ENCODE measurements at regions not wholly inside any gene's neighbourhood (a gene's known extent, or its start where the extent isn't known, plus 50 kb on each side); places are given as distances from the start of the nearest gene placed in this dataset.

GRCh38 chr5:141767671-141768070, 85.6 kb upstream of the ARAP3 start:
- H4K91ac ChIP-seq (replicated peaks; ENCODE audit: insufficient read length, low read length): no peak overlapping the region
- H2BK12ac ChIP-seq (ENCODE audit: low read depth, low read length): no peak overlapping the region
- no peak overlapping the region for H3K18ac ChIP-seq (ENCODE audit: extremely low read depth, low read length)
- H2AFZ ChIP-seq (ENCODE audit: low read length): no peak overlapping the region
- H4K20me1 ChIP-seq (replicated peaks in 1 of 2; ENCODE audit: control insufficient read depth in 1 of 2, insufficient read depth in 2 of 2, low read length in 2 of 2): no peaks in the 10 kb centered on the region
- no peak overlapping the region for H4K8ac ChIP-seq (ENCODE audit: extremely low read depth, insufficient read depth, low read length)
- WGBS, 2 experiments (ENCODE audit: extremely low coverage in 1 of 2, insufficient coverage in 1 of 2, insufficient read length in 1 of 2, insufficient replicate concordance in 2 of 2, low coverage in 1 of 2, low lambda C conversion rate in 2 of 2, missing lambda C conversion rate in 1 of 2): 93% methylated on average over 15 of the region's 15 CpGs; no CpG with 5 or more reads in 1 of the 2 experiments
- peaks cover 0 to 5% (median 2%) of the 10 kb centered on the region in 4 experiments; a peak in 5 of 7 replicates for H3K4me1 ChIP-seq (replicated peaks in 1 of 4; ENCODE audit: control insufficient read depth in 3 of 4, insufficient read depth in 4 of 4, low read length in 3 of 4)
- FAIRE-seq (no peak), DNase-seq (ENCODE audit: low read depth in 1 of 2, low spot score in 2 of 2) (no peak)
- H3K27ac ChIP-seq (ENCODE audit: low read depth, low read length): no peak overlapping the region
- no peak overlapping the region for H3K56ac ChIP-seq (replicated peaks; ENCODE audit: insufficient read length, low read depth, low read length)
- H4K5ac ChIP-seq (ENCODE audit: insufficient read length, low read depth, low read length): no peak overlapping the region
- no peak overlapping the region for H2BK20ac ChIP-seq (ENCODE audit: low read length)
- H3K36me3 ChIP-seq (ENCODE audit: control insufficient read depth in 2 of 4, insufficient read depth in 4 of 4, low read length in 3 of 4): no peaks in the 10 kb centered on the region
- H2BK5ac ChIP-seq (ENCODE audit: low read depth, low read length): no peak overlapping the region
- ChIA-PET CTCF (ENCODE audit: partially characterized antibody) (interaction anchor here (0.7 to 16.8 kb wide), 13 partner anchors 10 to 295 kb away, joined by 3 to 221 read pairs (median 5); partner anchors contain the start of gene PCDH1), POLR2A (ENCODE audit: partially characterized antibody) (interaction anchor here (1.3 to 2.0 kb wide), 2 partner anchors 10 to 13 kb away, joined by 3 to 5 read pairs; no protein-coding TSS in a partner anchor)
- no peak overlapping the region for H2BK15ac ChIP-seq (ENCODE audit: low read length)
- H3K27me3 ChIP-seq (replicated peaks in 1 of 4; ENCODE audit: control insufficient read depth in 3 of 4, extremely low read depth in 1 of 4, insufficient read depth in 3 of 4, low read length in 3 of 4): no peaks in the 10 kb centered on the region; a peak in 1 of 7 replicates
- no peak overlapping the region for H3K14ac ChIP-seq (ENCODE audit: insufficient read length)
- H3K23me2 ChIP-seq (ENCODE audit: low read depth, low read length): no peaks in the 10 kb centered on the region
- no peak overlapping the region for H3K4me3 ChIP-seq (ENCODE audit: extremely low read depth in 1 of 4, insufficient read depth in 2 of 4, low read depth in 3 of 4, low read length in 4 of 4)
- H2AK5ac ChIP-seq (ENCODE audit: low read depth, low read length): no peak overlapping the region
- no peak overlapping the region for H3K9ac ChIP-seq (replicated peaks in 1 of 4; ENCODE audit: extremely low read depth in 1 of 4, low read depth in 3 of 4, low read length in 3 of 4)
- H3K4me2 ChIP-seq (ENCODE audit: insufficient read depth in 1 of 2, low read depth in 2 of 2, low read length in 2 of 2): no peak overlapping the region
- H3K23ac ChIP-seq (ENCODE audit: insufficient read length): no peak overlapping the region
- H2BK120ac ChIP-seq (replicated peaks; ENCODE audit: low read depth, low read length): no peak overlapping the region
- no peaks in the 10 kb centered on the region for H3K79me1 ChIP-seq (ENCODE audit: low read depth, low read length)
- no peaks in the 10 kb centered on the region for H3K79me2 ChIP-seq (ENCODE audit: control insufficient read depth in 1 of 2, insufficient read depth in 2 of 2, low read length in 2 of 2)
- no peaks in the 10 kb centered on the region for H3K9me3 ChIP-seq (ENCODE audit: insufficient read depth in 2 of 2, low read depth in 1 of 2, low read length in 1 of 2)
- H3K4ac ChIP-seq (replicated peaks; ENCODE audit: insufficient read length, low read depth, low read length): no peak overlapping the region
- TF ChIP-seq, protein P1, sequence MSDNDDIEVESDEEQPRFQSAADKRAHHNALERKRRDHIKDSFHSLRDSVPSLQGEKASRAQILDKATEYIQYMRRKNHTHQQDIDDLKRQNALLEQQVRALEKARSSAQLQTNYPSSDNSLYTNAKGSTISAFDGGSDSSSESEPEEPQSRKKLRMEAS (IDR thresholded peaks at IDR 0.05): no peak
- TF ChIP-seq PHF8 (conservative IDR thresholded peaks at IDR 0.05; ENCODE audit: low read depth, low read length) (no peak), JUND (IDR thresholded peaks at IDR 0.05; ENCODE audit: low read length) (no peak), TAF1 (IDR thresholded peaks at IDR 0.05; ENCODE audit: low read depth, low read length) (no peak), CREB1 (IDR thresholded peaks at IDR 0.05) (no peak), KDM4A (IDR thresholded peaks at IDR 0.05; ENCODE audit: low read depth, low read length, severe bottlenecking) (no peak)

Measured in H1 (cell line).